ENCODE measurements at regions not wholly inside any gene's neighbourhood (a gene's known extent, or its start where the extent isn't known, plus 50 kb on each side); places are given as distances from the start of the nearest gene placed in this dataset.

GRCh38 chr15:51156957-51157356 lies 62.3 kb upstream of the TNFAIP8L3 start:
- H3K4me3 ChIP-seq (ENCODE audit: low read depth, poor library complexity, severe bottlenecking), result no peak overlapping the region
- no peak for DNase-seq (ENCODE audit: low spot score in 2 of 2)
- intact Hi-C loops (cut with DNase I; ENCODE audit: low total_unique reads), result loop anchor here (10.0 kb wide), 1 partner anchor 48 kb away; no protein-coding TSS in a partner anchor
- TF ChIP-seq POLR2A (IDR thresholded peaks at IDR 0.05) (no peak), CTCF (IDR thresholded peaks at IDR 0.05) (no peak)
- WGBS, 2 donors, result 89 to 90% methylated on average over 1 of the region's 1 CpG

- no peak for TF ChIP-seq CTCF (IDR thresholded peaks at IDR 0.05)
- no peak for TF ChIP-seq POLR2A (IDR thresholded peaks at IDR 0.05)
- 58 to 63% methylated on average over 7 of the region's 7 CpGs for WGBS, 2 donors
- intact Hi-C loops (cut with DNase I; ENCODE audit: low total_unique reads), result loop anchor here (10.0 kb wide), 1 partner anchor 49 kb away; no protein-coding TSS in a partner anchor
- DNase-seq (ENCODE audit: low spot score in 2 of 2), result no peak
- H3K4me3 ChIP-seq (ENCODE audit: low read depth, poor library complexity, severe bottlenecking), result no peak overlapping the region
Measured at GRCh38 chr15:51155891-51156290, 61.2 kb upstream of the TNFAIP8L3 start.

GRCh38 chr15:51155016-51155580 lies 60.4 kb upstream of the TNFAIP8L3 start:
- intact Hi-C loops (cut with DNase I; ENCODE audit: low total_unique reads), result loop anchor here (10.0 kb wide), 1 partner anchor 50 kb away; no protein-coding TSS in a partner anchor
- DNase-seq (ENCODE audit: low spot score in 2 of 2), result no peak
- 72 to 75% methylated on average over 9 of the region's 9 CpGs for WGBS, 2 donors
- TF ChIP-seq POLR2A (IDR thresholded peaks at IDR 0.05), result no peak
- TF ChIP-seq CTCF (IDR thresholded peaks at IDR 0.05), result no peak
- no peak overlapping the region for H3K4me3 ChIP-seq (ENCODE audit: low read depth, poor library complexity, severe bottlenecking)
